Esophagus muscularis mucosa (tissue), 4 donors: ENCODE measurements at regions not wholly inside any gene's neighbourhood (a gene's known extent, or its start where the extent isn't known, plus 50 kb on each side); places are given as distances from the start of the nearest gene placed in this dataset.

Source experiments
- DNase-seq: peaks from one replicate; pipeline ENCODE4 v3.0.0-alpha.2; 2017; ENCODE audit errors: extremely low spot score
- H3K27ac ChIP-seq, 4 donors: fragments of 200-600 bp; sonication (generic); replicated peaks in 1 of 4; 1 replicate in 3 of 4; 2 replicates in 1 of 4; pipeline ENCODE4 v1.5.1; 2016 to 2019; ENCODE audit warnings: mild to moderate bottlenecking in 1 of 4
- H3K27me3 ChIP-seq, 4 donors: fragments of 200-600 bp; sonication (generic); one replicate each; pipeline versions ENCODE4 v1.5.1 to v1.6.0; 2016 to 2019
- H3K36me3 ChIP-seq, 4 donors: fragments of 200-600 bp; sonication (generic); one replicate each; pipeline ENCODE4 v1.5.1; 2016 to 2019
- H3K4me1 ChIP-seq, 4 donors: fragments of 200-600 bp; sonication (generic); one replicate each; pipeline ENCODE4 v1.5.1; 2016 to 2019
- H3K4me3 ChIP-seq, 4 donors: fragments of 200-600 bp; sonication (generic); 1 replicate in 2 of 4; 2 replicates in 2 of 4; pipeline ENCODE4 v1.5.1; 2016 to 2019; ENCODE audit warnings: mild to moderate bottlenecking in 4 of 4, moderate library complexity in 1 of 4
- H3K9me3 ChIP-seq, 4 donors: fragments of 200-600 bp; sonication (generic); 1 replicate in 3 of 4; 2 replicates in 1 of 4; pipeline ENCODE4 v1.5.1; 2016 to 2019
- EP300 ChIP-seq: sonication (generic); formaldehyde crosslinking; IDR thresholded peaks from one replicate; pipeline ENCODE4 v1.6.1; 2017; ENCODE audit warnings: antibody characterized with exemption
- POLR2A ChIP-seq: fragments of 450-650 bp; IDR thresholded peaks from one replicate; pipeline ENCODE4 v1.6.1; 2017; ENCODE audit warnings: antibody characterized with exemption, moderate library complexity, mild to moderate bottlenecking, low read depth
- POLR2AphosphoS5 ChIP-seq, 2 donors: sonication (generic); formaldehyde crosslinking; IDR thresholded peaks; one replicate each; pipeline ENCODE4 v1.6.1; 2017; ENCODE audit warnings: antibody characterized with exemption in 2 of 2
- WGBS: methylation state at CpG from one replicate; pipeline ENCODE4 v1.1.5; 2018; 5-methylcytosine and 5-hydroxymethylcytosine counted together
- intact Hi-C: fragments of 100-400 bp; cut with DNase I; formaldehyde crosslinking; loops from one replicate; pipeline ENCODE4 v1.15.1; 2023
- TF ChIP-seq, protein P1 (sequence below), 3 experiments: fragments of 200-600 bp in 2 of 3; fragments of 450-650 bp in 1 of 3; sonication (generic) in 2 of 3; IDR thresholded peaks; one replicate each; pipeline ENCODE4 v1.5.1; 2017 to 2019; ENCODE audit warnings: antibody characterized with exemption in 3 of 3, mild to moderate bottlenecking in 2 of 3, moderate library complexity in 1 of 3

DNA sequence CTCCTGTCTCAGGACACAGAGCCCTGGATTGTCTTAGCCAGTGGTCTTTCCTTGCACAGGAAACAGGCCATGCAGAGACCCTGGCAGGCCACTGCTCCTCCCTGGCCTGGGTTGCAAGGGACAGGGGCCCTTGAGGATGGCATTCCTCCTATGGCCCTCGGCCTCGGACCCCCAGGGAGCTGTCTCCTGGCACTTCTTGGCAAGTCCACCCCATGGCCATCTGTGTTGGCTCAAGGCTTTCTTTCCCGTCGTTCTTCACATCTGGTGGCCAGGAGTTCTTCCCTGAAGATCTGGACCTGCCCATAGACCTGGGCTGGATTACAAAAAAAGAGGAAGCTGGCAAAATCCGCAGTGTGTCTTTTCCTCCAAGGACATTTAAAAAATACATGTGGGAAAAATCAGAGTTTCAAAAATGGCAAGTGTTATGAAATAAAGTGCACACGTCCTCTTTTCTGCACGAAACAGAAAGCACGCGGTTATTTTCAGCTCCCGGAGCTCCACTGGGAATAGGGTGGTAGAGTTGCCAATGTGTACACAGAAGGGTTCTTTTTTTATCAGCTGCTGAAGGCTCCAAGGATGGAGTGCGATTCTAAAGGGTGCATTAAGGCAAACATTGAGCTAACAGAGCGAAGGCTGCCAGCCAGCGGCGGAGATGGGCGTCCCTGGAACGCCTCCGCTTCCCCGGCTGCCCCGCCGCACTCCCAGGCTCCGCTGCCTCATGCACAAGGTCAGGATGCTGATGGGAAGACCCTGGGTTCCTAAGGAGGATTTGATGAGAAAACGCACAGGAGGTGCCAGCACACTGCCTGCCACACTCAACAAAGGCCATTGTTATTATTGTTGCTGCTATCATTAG, 62.8 kb upstream of the FAM20C start:
- Histone ChIP-seq H3K27me3 (no peaks in the 10 kb centered on the region), H3K4me1 (peaks cover 18 to 43% (median 40%) of the 10 kb centered on the region in 4 donors), H3K9me3 (no peaks in the 10 kb centered on the region), H3K36me3 (no peaks in the 10 kb centered on the region), H3K4me3 (peak overlapping the region; percentile 20 to 36 (median 34)), H3K27ac (peak overlapping the region; percentile 65 to 70 (median 68))
- TF ChIP-seq POLR2A (no peak), POLR2AphosphoS5 (IDR thresholded peaks at IDR 0.05) (peak; percentile 26 to 29)
- intact Hi-C loops: no loop called here
- WGBS: 34% methylated on average over 9 of the region's 22 CpGs
- DNase-seq: no peak

DNA sequence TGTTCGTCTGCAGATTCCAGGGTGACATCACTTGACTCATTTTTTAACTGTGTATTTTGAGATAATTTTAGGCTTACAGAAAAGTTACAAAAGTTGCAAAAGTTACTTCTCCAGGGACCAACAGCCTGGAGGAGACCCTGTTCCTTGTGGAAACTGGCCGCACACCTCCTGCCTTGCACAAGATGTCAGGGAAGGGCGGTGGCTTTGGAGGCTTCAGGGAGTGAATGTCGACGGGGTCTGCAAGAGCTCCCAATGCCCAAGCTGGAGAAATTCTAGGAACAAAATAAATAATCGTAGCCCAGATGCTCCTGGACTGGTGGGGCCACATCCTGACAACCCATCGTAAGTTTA, 62.2 kb upstream of the FAM20C start:
- DNase-seq: no peak
- Histone ChIP-seq H3K27ac (peak overlapping the region; percentile 65 to 70 (median 68)), H3K27me3 (no peaks in the 10 kb centered on the region), H3K9me3 (no peaks in the 10 kb centered on the region), H3K4me3 (peak overlapping the region; percentile 20 to 36 (median 34)), H3K4me1 (peaks cover 18 to 43% (median 40%) of the 10 kb centered on the region in 4 donors), H3K36me3 (no peaks in the 10 kb centered on the region)
- TF ChIP-seq POLR2AphosphoS5 (IDR thresholded peaks at IDR 0.05): no peak
- TF ChIP-seq EP300: no peak
- TF ChIP-seq, protein P1, sequence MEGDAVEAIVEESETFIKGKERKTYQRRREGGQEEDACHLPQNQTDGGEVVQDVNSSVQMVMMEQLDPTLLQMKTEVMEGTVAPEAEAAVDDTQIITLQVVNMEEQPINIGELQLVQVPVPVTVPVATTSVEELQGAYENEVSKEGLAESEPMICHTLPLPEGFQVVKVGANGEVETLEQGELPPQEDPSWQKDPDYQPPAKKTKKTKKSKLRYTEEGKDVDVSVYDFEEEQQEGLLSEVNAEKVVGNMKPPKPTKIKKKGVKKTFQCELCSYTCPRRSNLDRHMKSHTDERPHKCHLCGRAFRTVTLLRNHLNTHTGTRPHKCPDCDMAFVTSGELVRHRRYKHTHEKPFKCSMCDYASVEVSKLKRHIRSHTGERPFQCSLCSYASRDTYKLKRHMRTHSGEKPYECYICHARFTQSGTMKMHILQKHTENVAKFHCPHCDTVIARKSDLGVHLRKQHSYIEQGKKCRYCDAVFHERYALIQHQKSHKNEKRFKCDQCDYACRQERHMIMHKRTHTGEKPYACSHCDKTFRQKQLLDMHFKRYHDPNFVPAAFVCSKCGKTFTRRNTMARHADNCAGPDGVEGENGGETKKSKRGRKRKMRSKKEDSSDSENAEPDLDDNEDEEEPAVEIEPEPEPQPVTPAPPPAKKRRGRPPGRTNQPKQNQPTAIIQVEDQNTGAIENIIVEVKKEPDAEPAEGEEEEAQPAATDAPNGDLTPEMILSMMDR (IDR thresholded peaks at IDR 0.05): no peak
- TF ChIP-seq POLR2A: no peak
- WGBS: 70% methylated on average over 7 of the region's 7 CpGs
- intact Hi-C loops: no loop called here

DNA sequence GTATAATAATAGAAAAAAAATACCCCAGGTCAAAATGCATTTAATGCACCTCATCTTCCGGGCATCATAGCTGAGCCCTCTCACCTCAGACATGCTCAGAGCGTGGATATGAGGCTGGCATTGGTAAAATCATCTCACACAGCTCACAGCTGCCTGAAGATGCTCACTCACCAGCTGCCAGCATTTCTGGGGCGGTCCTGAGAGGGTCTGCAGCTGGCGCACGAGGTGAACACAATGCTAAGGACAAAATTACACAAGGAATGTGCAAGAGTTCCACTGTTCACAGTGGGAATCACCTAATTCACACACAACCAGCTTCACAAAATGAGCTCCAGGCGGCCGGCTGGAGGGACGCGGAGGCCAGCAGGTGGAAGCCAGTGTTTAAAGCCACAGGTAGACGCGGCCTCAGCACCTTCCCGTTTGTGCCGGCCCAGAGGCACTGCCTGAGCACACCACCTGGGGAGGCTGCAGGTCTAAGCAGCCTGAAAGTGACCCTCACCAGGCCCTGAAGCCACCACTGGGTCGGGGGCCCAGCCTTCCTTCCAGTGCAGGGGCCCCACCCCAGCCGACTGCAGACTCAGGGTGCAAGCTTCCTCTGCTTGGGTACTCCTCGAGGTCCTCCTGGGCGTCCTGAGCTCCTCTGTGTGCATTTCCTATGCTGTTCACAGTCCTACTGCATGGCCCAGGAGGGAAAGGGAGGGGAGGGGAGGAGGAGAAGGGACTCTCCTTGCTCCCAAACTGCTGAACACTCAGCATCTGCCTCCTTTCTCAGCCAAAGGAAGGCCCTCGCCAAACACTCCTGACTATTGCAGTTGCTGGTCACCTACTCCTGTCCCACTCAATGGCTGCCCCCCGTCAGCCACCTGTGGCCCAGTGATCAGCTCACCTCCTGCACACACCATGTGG, 61.2 kb upstream of the FAM20C start:
- H3K27ac ChIP-seq: peak overlapping the region in 2 of 4 donors; percentile 15 to 57
- 86% methylated on average over 15 of the region's 19 CpGs for WGBS

DNA sequence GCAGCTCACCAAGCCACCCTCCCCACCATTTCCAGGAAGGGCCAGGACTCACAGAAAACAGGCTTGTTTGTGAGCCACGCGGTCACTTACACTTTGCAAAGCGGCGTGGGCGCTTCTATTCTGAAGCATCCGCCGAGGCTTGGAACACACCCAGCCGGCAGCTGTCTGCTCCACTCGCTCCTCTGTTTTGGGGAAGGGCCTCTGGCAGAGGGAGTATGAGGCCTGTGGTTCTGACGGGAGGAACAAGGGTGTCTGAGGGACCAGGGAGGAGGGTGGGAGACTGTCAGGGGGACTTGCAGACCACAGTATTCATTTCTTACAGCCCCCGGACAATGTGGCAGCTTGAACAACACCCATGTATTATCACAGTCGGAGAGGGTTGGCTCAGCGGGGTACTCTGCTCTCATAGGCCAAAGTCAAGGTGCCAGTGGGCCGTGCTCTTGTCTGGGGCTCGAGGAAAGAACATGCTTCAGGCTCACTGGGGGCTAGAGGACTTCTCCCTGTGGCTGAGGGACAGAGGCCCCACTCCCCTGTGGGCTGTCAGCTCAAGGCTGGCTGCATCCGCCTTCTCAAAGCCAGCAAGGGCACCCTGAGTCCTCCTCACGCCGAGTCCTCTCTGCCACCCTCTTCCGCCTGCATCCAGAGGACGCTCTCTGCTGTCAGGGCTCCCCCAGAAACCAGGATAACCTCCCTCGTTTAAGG, 60.4 kb upstream of the FAM20C start:
- H3K27me3 ChIP-seq: no peaks in the 10 kb centered on the region
- H3K9me3 ChIP-seq: no peaks in the 10 kb centered on the region
- no peak for DNase-seq
- WGBS: 72% methylated on average over 13 of the region's 21 CpGs
- H3K27ac ChIP-seq: peak overlapping the region in 2 of 4 donors; percentile 15 to 57
- H3K4me1 ChIP-seq: peaks cover 18 to 43% (median 40%) of the 10 kb centered on the region in 4 donors
- intact Hi-C loops: no loop called here
- H3K36me3 ChIP-seq: no peaks in the 10 kb centered on the region
- no peak overlapping the region for H3K4me3 ChIP-seq
- TF ChIP-seq, protein P1 (IDR thresholded peaks at IDR 0.05): no peak
- TF ChIP-seq POLR2AphosphoS5 (IDR thresholded peaks at IDR 0.05): no peak
- no peak for TF ChIP-seq EP300
- no peak for TF ChIP-seq POLR2A

More for the DNA sequence above, 61.2 kb upstream of the FAM20C start:
- Histone ChIP-seq H3K4me1 (peaks cover 18 to 43% (median 40%) of the 10 kb centered on the region in 4 donors), H3K27me3 (no peaks in the 10 kb centered on the region), H3K9me3 (no peaks in the 10 kb centered on the region), H3K36me3 (no peaks in the 10 kb centered on the region), H3K4me3 (no peak overlapping the region)
- TF ChIP-seq POLR2A (no peak), EP300 (no peak), POLR2AphosphoS5 (IDR thresholded peaks at IDR 0.05) (no peak)
- TF ChIP-seq, protein P1 (IDR thresholded peaks at IDR 0.05): no peak
- intact Hi-C loops: no loop called here
- DNase-seq: no peak
